ENCODE measurements at regions not wholly inside any gene's neighbourhood (a gene's known extent, or its start where the extent isn't known, plus 50 kb on each side); places are given as distances from the start of the nearest gene placed in this dataset.

GRCh38 chr7:10211016-10211415, 762.7 kb upstream of the PHF14 start:
- DNase-seq = no peak

GRCh38 chr7:10211861-10212260, 761.8 kb upstream of the PHF14 start:
- DNase-seq = no peak

- no peak for DNase-seq
Measured at GRCh38 chr7:10212649-10213048, 761.0 kb upstream of the PHF14 start.

- DNase-seq = no peak
Measured at GRCh38 chr7:10216462-10216861, 757.2 kb upstream of the PHF14 start.

- DNase-seq = no peak
Measured at GRCh38 chr7:10221084-10221483, 752.6 kb upstream of the PHF14 start.

GRCh38 chr7:10222976-10223375, 750.7 kb upstream of the PHF14 start:
- DNase-seq = no peak

- no peak for DNase-seq
Measured at GRCh38 chr7:10225275-10225674, 748.4 kb upstream of the PHF14 start.

GRCh38 chr7:10237306-10237705, 736.4 kb upstream of the PHF14 start:
- DNase-seq = no peak

- no peak for DNase-seq
Measured at GRCh38 chr7:10238641-10239040, 735.0 kb upstream of the PHF14 start.

GRCh38 chr7:10239695-10240345, 733.9 kb upstream of the PHF14 start:
- DNase-seq = no peak

- DNase-seq = no peak
Measured at GRCh38 chr7:10245406-10245805, 728.3 kb upstream of the PHF14 start.

- DNase-seq = no peak
Measured at GRCh38 chr7:10257438-10257837, 716.2 kb upstream of the PHF14 start.

- no peak for DNase-seq
Measured at GRCh38 chr7:10266976-10267375, 706.7 kb upstream of the PHF14 start.

GRCh38 chr7:10268034-10268433, 705.6 kb upstream of the PHF14 start:
- DNase-seq = no peak

GRCh38 chr7:10282909-10283308, 690.8 kb upstream of the PHF14 start:
- DNase-seq = no peak

- DNase-seq = no peak
Measured at GRCh38 chr7:10284001-10284400, 689.7 kb upstream of the PHF14 start.

GRCh38 chr7:10299384-10299783, 674.3 kb upstream of the PHF14 start:
- no peak for DNase-seq

- no peak for DNase-seq
Measured at GRCh38 chr7:10300577-10300976, 673.1 kb upstream of the PHF14 start.

GRCh38 chr7:10308276-10308675, 665.4 kb upstream of the PHF14 start:
- no peak for DNase-seq

GRCh38 chr7:10312942-10313341, 660.7 kb upstream of the PHF14 start:
- no peak for DNase-seq

- no peak for DNase-seq
Measured at GRCh38 chr7:10315881-10316280, 657.8 kb upstream of the PHF14 start.

- DNase-seq = no peak
Measured at GRCh38 chr7:10316488-10316887, 657.2 kb upstream of the PHF14 start.

GRCh38 chr7:10325395-10325794, 648.3 kb upstream of the PHF14 start:
- no peak for DNase-seq

- no peak for DNase-seq
Measured at GRCh38 chr7:10343108-10343507, 630.6 kb upstream of the PHF14 start.

GRCh38 chr7:10346032-10346431, 627.6 kb upstream of the PHF14 start:
- DNase-seq = no peak

GRCh38 chr7:10355816-10356215, 617.9 kb upstream of the PHF14 start:
- DNase-seq = no peak

Data from DMS79 (cell line).